Endodermal cell (in vitro differentiated cells): ENCODE measurements at regions not wholly inside any gene's neighbourhood (a gene's known extent, or its start where the extent isn't known, plus 50 kb on each side); places are given as distances from the start of the nearest gene placed in this dataset.

Experiments used
- DNase-seq: peaks from one replicate; pipeline ENCODE4 v3.0.0-alpha.2; 2017
- H3K27ac ChIP-seq: 2 replicates; pipeline ENCODE4 v1.5.1; 2013; ENCODE audit warnings: mild to moderate bottlenecking, low read depth, low read length, moderate library complexity
- H3K27me3 ChIP-seq: 2 replicates; pipeline ENCODE4 v1.6.1; 2013; ENCODE audit warnings: mild to moderate bottlenecking, low read length, moderate library complexity; ENCODE audit not compliant: insufficient read depth, control insufficient read depth, poor library complexity, severe bottlenecking
- H3K36me3 ChIP-seq: 2 replicates; pipeline ENCODE4 v1.7.0; 2013; ENCODE audit warnings: mild to moderate bottlenecking, low read length, moderate library complexity; ENCODE audit not compliant: control insufficient read depth, insufficient read depth
- H3K4me1 ChIP-seq: one replicate; pipeline ENCODE4 v1.7.0; 2013; ENCODE audit warnings: low read length; ENCODE audit not compliant: control insufficient read depth, insufficient read depth
- H3K4me3 ChIP-seq: 2 replicates; pipeline ENCODE4 v1.5.1; 2013; ENCODE audit warnings: mild to moderate bottlenecking, low read length, moderate library complexity
- H3K9ac ChIP-seq: 2 replicates; pipeline ENCODE4 v1.6.1; 2013; ENCODE audit warnings: mild to moderate bottlenecking, low read length, moderate library complexity; ENCODE audit not compliant: poor library complexity, severe bottlenecking; ENCODE audit errors: extremely low read depth
- H3K9me3 ChIP-seq: 2 replicates; pipeline ENCODE4 v1.6.1; 2013; ENCODE audit warnings: mild to moderate bottlenecking, low read length, moderate library complexity; ENCODE audit not compliant: control insufficient read depth
- H3K27ac Mint-ChIP-seq: 2 replicates; pipeline ENCODE4 v1.8.0; 2020; ENCODE audit warnings: mixed read lengths
- H3K27me3 Mint-ChIP-seq: 2 replicates; pipeline ENCODE4 v1.8.0; 2021; ENCODE audit warnings: mild to moderate bottlenecking, mixed read lengths; ENCODE audit not compliant: insufficient read depth
- H3K36me3 Mint-ChIP-seq: 2 replicates; pipeline ENCODE4 v1.8.0; 2020; ENCODE audit warnings: low read depth, mixed read lengths
- H3K4me1 Mint-ChIP-seq: 2 replicates; pipeline ENCODE4 v1.8.0; 2020; ENCODE audit warnings: mixed read lengths
- H3K4me3 Mint-ChIP-seq: 2 replicates; pipeline ENCODE4 v1.8.0; 2020; ENCODE audit warnings: mild to moderate bottlenecking, moderate library complexity, mixed read lengths
- H3K9me3 Mint-ChIP-seq: 2 replicates; pipeline ENCODE4 v1.8.0; 2020; ENCODE audit warnings: mild to moderate bottlenecking, mixed read lengths
- CTCF ChIP-seq: fragments of 200-600 bp; sonication (generic); conservative IDR thresholded peaks from 2 replicates; pipeline ENCODE4 v1.5.0; 2021; ENCODE audit warnings: antibody characterized with exemption, mild to moderate bottlenecking
- WGBS, 2 experiments: methylation state at CpG; one replicate each; pipeline versions ENCODE4 v1.1.5 to v1.1.7; 2013; ENCODE audit warnings: missing lambda C conversion rate in 2 of 2, mixed read lengths in 1 of 2; ENCODE audit not compliant: insufficient coverage in 1 of 2, insufficient read length in 1 of 2; 5-methylcytosine and 5-hydroxymethylcytosine counted together

GRCh38 chr14:94844593-94845152, 74.8 kb upstream of the GSC start:
- H3K9me3 ChIP-seq = no peaks in the 10 kb centered on the region
- no peak for TF ChIP-seq CTCF
- Mint-ChIP-seq H3K4me3 (no peak overlapping the region), H3K27ac (no peak overlapping the region), H3K27me3 (peaks cover 2% of the 10 kb centered on the region), H3K4me1 (no peaks in the 10 kb centered on the region), H3K36me3 (no peaks in the 10 kb centered on the region), H3K9me3 (no peaks in the 10 kb centered on the region)
- WGBS, 2 experiments = 89 to 93% methylated on average over 6 to 10 of the region's 10 CpGs
- no peak overlapping the region for H3K27ac ChIP-seq
- no peaks in the 10 kb centered on the region for H3K4me1 ChIP-seq
- H3K9ac ChIP-seq = no peak overlapping the region
- H3K27me3 ChIP-seq = no peaks in the 10 kb centered on the region
- no peak for DNase-seq
- H3K36me3 ChIP-seq = no peaks in the 10 kb centered on the region
- H3K4me3 ChIP-seq = no peak overlapping the region

- Mint-ChIP-seq H3K4me1 (no peaks in the 10 kb centered on the region), H3K36me3 (no peaks in the 10 kb centered on the region), H3K27ac (no peak overlapping the region), H3K27me3 (no peaks in the 10 kb centered on the region), H3K4me3 (no peak overlapping the region), H3K9me3 (peaks cover 6% of the 10 kb centered on the region)
- no peaks in the 10 kb centered on the region for H3K4me1 ChIP-seq
- H3K9me3 ChIP-seq = peaks cover 3% of the 10 kb centered on the region
- H3K36me3 ChIP-seq = no peaks in the 10 kb centered on the region
- no peak for DNase-seq
- H3K27ac ChIP-seq = no peak overlapping the region
- no peak overlapping the region for H3K9ac ChIP-seq
- H3K4me3 ChIP-seq = no peak overlapping the region
- TF ChIP-seq CTCF = no peak
- WGBS, 2 experiments = 94 to 95% methylated on average over 6 of the region's 6 CpGs
- no peaks in the 10 kb centered on the region for H3K27me3 ChIP-seq
Observed at GRCh38 chr14:94840467-94840866, 70.6 kb upstream of the GSC start.

GRCh38 chr14:94839348-94839747, 69.4 kb upstream of the GSC start:
- H3K27me3 ChIP-seq = no peaks in the 10 kb centered on the region
- H3K27ac Mint-ChIP-seq = no peak overlapping the region
- H3K27ac ChIP-seq = no peak overlapping the region
- peaks cover 13% of the 10 kb centered on the region for H3K9me3 Mint-ChIP-seq
- no peaks in the 10 kb centered on the region for H3K36me3 ChIP-seq
- no peak overlapping the region for H3K9ac ChIP-seq
- DNase-seq = no peak
- no peaks in the 10 kb centered on the region for H3K27me3 Mint-ChIP-seq
- TF ChIP-seq CTCF = no peak
- 60 to 67% methylated on average over 3 of the region's 4 CpGs for WGBS, 2 experiments
- no peak overlapping the region for H3K4me3 ChIP-seq
- no peaks in the 10 kb centered on the region for H3K4me1 ChIP-seq
- no peaks in the 10 kb centered on the region for H3K4me1 Mint-ChIP-seq
- no peak overlapping the region for H3K4me3 Mint-ChIP-seq
- H3K36me3 Mint-ChIP-seq = no peaks in the 10 kb centered on the region
- H3K9me3 ChIP-seq = peaks cover 3% of the 10 kb centered on the region
